GM23338 (cell line): ENCODE measurements at regions not wholly inside any gene's neighbourhood (a gene's known extent, or its start where the extent isn't known, plus 50 kb on each side); places are given as distances from the start of the nearest gene placed in this dataset.

Experiments used
- ATAC-seq: fragments of 200-7000 bp; cut with Tn5 transposase; 3 replicates; pipeline ENCODE4 v1.9.1; 2020
- DNase-seq: peaks from one replicate; pipeline ENCODE4 v3.0.0-alpha.2; 2015; ENCODE audit warnings: low spot score
- H2AFZ ChIP-seq: fragments of 200-600 bp; sonication (generic); 2 replicates; pipeline ENCODE4 v1.8.0; 2016; ENCODE audit warnings: antibody characterized with exemption, mild to moderate bottlenecking, moderate library complexity
- H3F3A ChIP-seq: fragments of 200-600 bp; sonication (generic); replicated peaks from 2 replicates; pipeline ENCODE4 v1.8.0; 2017; ENCODE audit warnings: antibody characterized with exemption, mixed run types, low read depth
- H3K27ac ChIP-seq: fragments of 200-600 bp; sonication (generic); 2 replicates; pipeline ENCODE4 v1.6.1; 2016; ENCODE audit warnings: low read depth
- H3K27me3 ChIP-seq: fragments of 200-600 bp; sonication (generic); 2 replicates; pipeline ENCODE4 v1.8.0; 2016; ENCODE audit warnings: mild to moderate bottlenecking, mixed run types, moderate library complexity; ENCODE audit not compliant: insufficient read depth
- H3K36me3 ChIP-seq: fragments of 200-600 bp; sonication (generic); 2 replicates; pipeline ENCODE4 v1.8.0; 2016; ENCODE audit warnings: mild to moderate bottlenecking; ENCODE audit not compliant: insufficient read depth
- H3K4me1 ChIP-seq: fragments of 200-600 bp; sonication (generic); 2 replicates; pipeline ENCODE4 v1.8.0; 2016; ENCODE audit warnings: mild to moderate bottlenecking, moderate library complexity; ENCODE audit not compliant: insufficient read depth
- H3K4me2 ChIP-seq: fragments of 200-600 bp; sonication (generic); 2 replicates; pipeline ENCODE4 v1.7.1; 2017; ENCODE audit warnings: mixed run types
- H3K4me3 ChIP-seq: fragments of 200-600 bp; sonication (generic); 2 replicates; pipeline ENCODE4 v1.6.1; 2016; ENCODE audit warnings: mixed run types
- H3K79me2 ChIP-seq: fragments of 200-600 bp; sonication (generic); replicated peaks from 2 replicates; pipeline ENCODE4 v1.8.0; 2017; ENCODE audit warnings: mild to moderate bottlenecking; ENCODE audit not compliant: insufficient read depth
- H3K9me2 ChIP-seq: fragments of 200-600 bp; sonication (generic); 2 replicates; pipeline ENCODE4 v1.8.0; 2017; ENCODE audit not compliant: insufficient read depth
- H4K20me1 ChIP-seq: fragments of 200-600 bp; sonication (generic); replicated peaks from 2 replicates; pipeline ENCODE4 v1.8.0; 2017; ENCODE audit warnings: mild to moderate bottlenecking; ENCODE audit not compliant: insufficient read depth
- H3K27ac Mint-ChIP-seq: 2 replicates; pipeline ENCODE4 v1.8.0; 2020; ENCODE audit warnings: inconsistent platforms, mild to moderate bottlenecking, moderate library complexity, mixed read lengths
- H3K27me3 Mint-ChIP-seq: 3 replicates; pipeline ENCODE4 v1.8.0; 2022; ENCODE audit warnings: low read depth, mild to moderate bottlenecking, moderate library complexity, mixed read lengths, inconsistent platforms; ENCODE audit not compliant: insufficient read depth, poor library complexity
- H3K36me3 Mint-ChIP-seq: 3 replicates; pipeline ENCODE4 v1.8.0; 2021; ENCODE audit warnings: low read depth, mild to moderate bottlenecking, inconsistent platforms, moderate library complexity, mixed read lengths
- H3K4me1 Mint-ChIP-seq: 3 replicates; pipeline ENCODE4 v1.8.0; 2020; ENCODE audit warnings: mild to moderate bottlenecking, inconsistent platforms, mixed read lengths
- H3K4me3 Mint-ChIP-seq: 3 replicates; pipeline ENCODE4 v1.8.0; 2021; ENCODE audit warnings: moderate library complexity, mild to moderate bottlenecking, inconsistent platforms, mixed read lengths
- H3K9me3 Mint-ChIP-seq: 3 replicates; pipeline ENCODE4 v1.8.0; 2020; ENCODE audit warnings: moderate library complexity, mild to moderate bottlenecking, inconsistent platforms, mixed read lengths
- CREB1 ChIP-seq: fragments of 250-450 bp; sonication (Bioruptor Pico); IDR thresholded peaks from 2 replicates; pipeline ENCODE4 v1.5.0; 2020; ENCODE audit warnings: low read depth, mild to moderate bottlenecking, moderate library complexity
- EZH2 ChIP-seq: fragments of 200-600 bp; sonication (generic); IDR thresholded peaks from one replicate; pipeline ENCODE4 v1.8.0; 2017; ENCODE audit warnings: antibody characterized with exemption, mild to moderate bottlenecking, low read depth; ENCODE audit not compliant: unreplicated experiment
- EZH2phosphoT487 ChIP-seq: fragments of 200-600 bp; sonication (generic); IDR thresholded peaks from one replicate; pipeline ENCODE4 v1.8.1; 2018; ENCODE audit warnings: antibody characterized with exemption; ENCODE audit not compliant: unreplicated experiment
- STAT1 ChIP-seq: IDR thresholded peaks from one replicate; pipeline ENCODE4 v1.6.1; 2016; ENCODE audit warnings: antibody characterized with exemption; ENCODE audit not compliant: unreplicated experiment
- ZNF114 ChIP-seq: fragments of 250-450 bp; sonication (Bioruptor Pico); IDR thresholded peaks from 2 replicates; pipeline ENCODE4 v1.5.0; 2020; ENCODE audit warnings: mild to moderate bottlenecking, moderate library complexity
- ZNF331 ChIP-seq: fragments of 250-450 bp; sonication (Bioruptor Pico); IDR thresholded peaks from 2 replicates; pipeline ENCODE4 v1.5.0; 2020; ENCODE audit warnings: low read depth, mild to moderate bottlenecking, moderate library complexity
- TF ChIP-seq, protein P1 (sequence below): IDR thresholded peaks from one replicate; pipeline ENCODE4 v1.6.1; 2018; ENCODE audit warnings: antibody characterized with exemption; ENCODE audit not compliant: unreplicated experiment
- TF ChIP-seq, protein P2 (sequence below): fragments of 250-450 bp; sonication (Bioruptor Pico); IDR thresholded peaks from 2 replicates; pipeline ENCODE4 v1.5.0; 2020; ENCODE audit warnings: mild to moderate bottlenecking, moderate library complexity
- TF ChIP-seq, protein P3 (sequence below): IDR thresholded peaks from 2 replicates; pipeline ENCODE4 v1.6.1; 2016; ENCODE audit warnings: antibody characterized with exemption

DNA sequence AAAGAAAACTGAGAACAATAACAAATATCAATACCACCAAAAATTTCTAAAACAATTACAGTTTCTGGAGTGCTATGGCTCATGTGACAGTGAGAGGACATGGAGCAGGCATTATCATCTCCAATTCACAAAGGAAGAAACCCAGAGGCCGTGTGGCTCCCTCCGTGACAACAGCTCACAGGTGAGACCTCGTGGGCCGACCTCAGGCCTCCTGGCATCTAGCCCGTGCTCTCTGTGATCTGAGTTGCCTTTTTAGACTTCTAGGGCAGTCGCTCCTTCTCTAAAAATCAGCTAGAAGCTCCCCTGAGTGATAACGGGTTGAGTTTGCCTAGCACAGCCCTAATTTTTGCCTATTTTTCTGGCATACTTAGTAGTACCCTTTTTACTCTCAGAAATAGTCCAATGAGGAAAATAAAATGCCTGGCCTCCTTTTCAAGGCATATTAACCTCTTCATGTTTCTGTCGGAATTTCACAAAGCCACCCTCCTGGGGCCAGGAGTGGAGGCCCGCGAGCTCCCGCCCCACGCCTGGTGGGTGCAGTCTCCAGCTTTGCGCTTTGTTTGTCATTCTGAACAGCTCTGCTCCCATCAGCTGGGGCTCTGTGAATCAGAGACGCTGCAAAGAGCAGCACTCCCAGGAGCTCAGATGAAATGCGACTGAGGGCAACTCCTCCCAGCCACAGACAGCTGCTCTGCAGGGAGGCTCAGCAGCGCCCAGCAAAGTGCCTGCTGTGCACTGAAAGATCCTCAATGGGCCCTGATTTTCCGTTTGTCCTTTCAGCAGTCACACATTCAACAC, 292.5 kb downstream of the UQCRFS1 start:
- no peaks in the 10 kb centered on the region for H3K79me2 ChIP-seq
- no peak overlapping the region for H3K4me3 Mint-ChIP-seq
- no peaks in the 10 kb centered on the region for H3K27me3 ChIP-seq
- H4K20me1 ChIP-seq, result no peaks in the 10 kb centered on the region
- H3K4me2 ChIP-seq, result peak overlapping the region; percentile 38; the same call in 1 of the 2 replicates
- TF ChIP-seq, protein P1, sequence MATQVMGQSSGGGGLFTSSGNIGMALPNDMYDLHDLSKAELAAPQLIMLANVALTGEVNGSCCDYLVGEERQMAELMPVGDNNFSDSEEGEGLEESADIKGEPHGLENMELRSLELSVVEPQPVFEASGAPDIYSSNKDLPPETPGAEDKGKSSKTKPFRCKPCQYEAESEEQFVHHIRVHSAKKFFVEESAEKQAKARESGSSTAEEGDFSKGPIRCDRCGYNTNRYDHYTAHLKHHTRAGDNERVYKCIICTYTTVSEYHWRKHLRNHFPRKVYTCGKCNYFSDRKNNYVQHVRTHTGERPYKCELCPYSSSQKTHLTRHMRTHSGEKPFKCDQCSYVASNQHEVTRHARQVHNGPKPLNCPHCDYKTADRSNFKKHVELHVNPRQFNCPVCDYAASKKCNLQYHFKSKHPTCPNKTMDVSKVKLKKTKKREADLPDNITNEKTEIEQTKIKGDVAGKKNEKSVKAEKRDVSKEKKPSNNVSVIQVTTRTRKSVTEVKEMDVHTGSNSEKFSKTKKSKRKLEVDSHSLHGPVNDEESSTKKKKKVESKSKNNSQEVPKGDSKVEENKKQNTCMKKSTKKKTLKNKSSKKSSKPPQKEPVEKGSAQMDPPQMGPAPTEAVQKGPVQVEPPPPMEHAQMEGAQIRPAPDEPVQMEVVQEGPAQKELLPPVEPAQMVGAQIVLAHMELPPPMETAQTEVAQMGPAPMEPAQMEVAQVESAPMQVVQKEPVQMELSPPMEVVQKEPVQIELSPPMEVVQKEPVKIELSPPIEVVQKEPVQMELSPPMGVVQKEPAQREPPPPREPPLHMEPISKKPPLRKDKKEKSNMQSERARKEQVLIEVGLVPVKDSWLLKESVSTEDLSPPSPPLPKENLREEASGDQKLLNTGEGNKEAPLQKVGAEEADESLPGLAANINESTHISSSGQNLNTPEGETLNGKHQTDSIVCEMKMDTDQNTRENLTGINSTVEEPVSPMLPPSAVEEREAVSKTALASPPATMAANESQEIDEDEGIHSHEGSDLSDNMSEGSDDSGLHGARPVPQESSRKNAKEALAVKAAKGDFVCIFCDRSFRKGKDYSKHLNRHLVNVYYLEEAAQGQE, result no peak
- TF ChIP-seq CREB1 (no peak), EZH2phosphoT487 (no peak), STAT1 (no peak), ZNF331 (CRISPR knock-in tag) (no peak)
- H3K4me1 Mint-ChIP-seq, result peaks cover 11% of the 10 kb centered on the region
- peak overlapping the region; percentile 98 for H2AFZ ChIP-seq
- peak; percentile 29 for DNase-seq
- H3F3A ChIP-seq, result no peaks in the 10 kb centered on the region
- ATAC-seq, result peak; percentile 95
- H3K9me2 ChIP-seq, result no peaks in the 10 kb centered on the region
- peaks cover 13% of the 10 kb centered on the region for H3K4me1 ChIP-seq
- no peaks in the 10 kb centered on the region for H3K9me3 Mint-ChIP-seq
- no peaks in the 10 kb centered on the region for H3K36me3 Mint-ChIP-seq
- no peak overlapping the region; the same call in 1 of the 2 replicates for H3K27ac Mint-ChIP-seq
- H3K4me3 ChIP-seq, result no peak overlapping the region
- H3K27ac ChIP-seq, result 0 out of 2 replicates have a peak overlapping the region, but pooled peaks have one; percentile 59
- no peaks in the 10 kb centered on the region for H3K36me3 ChIP-seq
- H3K27me3 Mint-ChIP-seq, result peaks cover 2% of the 10 kb centered on the region

DNA sequence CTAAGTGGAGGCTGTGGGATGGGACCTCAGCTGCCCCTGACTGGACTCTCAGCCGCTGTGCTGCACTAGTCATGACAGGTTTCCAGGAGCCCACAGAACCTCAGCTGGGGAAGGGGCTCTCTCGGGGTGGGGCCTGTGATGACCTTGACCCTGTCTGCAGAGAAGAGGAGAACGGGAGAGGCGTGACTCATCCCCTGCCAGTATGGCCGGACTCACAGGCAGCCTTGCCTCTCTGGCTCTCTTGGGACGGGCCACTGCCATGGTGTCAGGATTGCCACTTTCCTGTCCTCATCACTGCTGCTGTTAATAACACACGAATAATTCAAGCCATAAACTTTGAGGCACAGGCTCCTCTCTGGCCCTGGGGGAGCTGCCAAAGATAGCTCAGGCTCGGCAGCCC, 295.3 kb downstream of the UQCRFS1 start:
- ATAC-seq (no peak), DNase-seq (no peak)
- Histone ChIP-seq H3K79me2 (no peaks in the 10 kb centered on the region), H3K4me3 (no peak overlapping the region), H3K4me1 (peaks cover 13% of the 10 kb centered on the region), H3K9me2 (no peaks in the 10 kb centered on the region), H3K4me2 (no peak overlapping the region), H3F3A (no peaks in the 10 kb centered on the region), H4K20me1 (no peaks in the 10 kb centered on the region), H3K27ac (no peak overlapping the region), H3K27me3 (no peaks in the 10 kb centered on the region), H3K36me3 (no peaks in the 10 kb centered on the region), H2AFZ (no peak overlapping the region)
- no peak for TF ChIP-seq ZNF331 (CRISPR knock-in tag)
- TF ChIP-seq, protein P2, sequence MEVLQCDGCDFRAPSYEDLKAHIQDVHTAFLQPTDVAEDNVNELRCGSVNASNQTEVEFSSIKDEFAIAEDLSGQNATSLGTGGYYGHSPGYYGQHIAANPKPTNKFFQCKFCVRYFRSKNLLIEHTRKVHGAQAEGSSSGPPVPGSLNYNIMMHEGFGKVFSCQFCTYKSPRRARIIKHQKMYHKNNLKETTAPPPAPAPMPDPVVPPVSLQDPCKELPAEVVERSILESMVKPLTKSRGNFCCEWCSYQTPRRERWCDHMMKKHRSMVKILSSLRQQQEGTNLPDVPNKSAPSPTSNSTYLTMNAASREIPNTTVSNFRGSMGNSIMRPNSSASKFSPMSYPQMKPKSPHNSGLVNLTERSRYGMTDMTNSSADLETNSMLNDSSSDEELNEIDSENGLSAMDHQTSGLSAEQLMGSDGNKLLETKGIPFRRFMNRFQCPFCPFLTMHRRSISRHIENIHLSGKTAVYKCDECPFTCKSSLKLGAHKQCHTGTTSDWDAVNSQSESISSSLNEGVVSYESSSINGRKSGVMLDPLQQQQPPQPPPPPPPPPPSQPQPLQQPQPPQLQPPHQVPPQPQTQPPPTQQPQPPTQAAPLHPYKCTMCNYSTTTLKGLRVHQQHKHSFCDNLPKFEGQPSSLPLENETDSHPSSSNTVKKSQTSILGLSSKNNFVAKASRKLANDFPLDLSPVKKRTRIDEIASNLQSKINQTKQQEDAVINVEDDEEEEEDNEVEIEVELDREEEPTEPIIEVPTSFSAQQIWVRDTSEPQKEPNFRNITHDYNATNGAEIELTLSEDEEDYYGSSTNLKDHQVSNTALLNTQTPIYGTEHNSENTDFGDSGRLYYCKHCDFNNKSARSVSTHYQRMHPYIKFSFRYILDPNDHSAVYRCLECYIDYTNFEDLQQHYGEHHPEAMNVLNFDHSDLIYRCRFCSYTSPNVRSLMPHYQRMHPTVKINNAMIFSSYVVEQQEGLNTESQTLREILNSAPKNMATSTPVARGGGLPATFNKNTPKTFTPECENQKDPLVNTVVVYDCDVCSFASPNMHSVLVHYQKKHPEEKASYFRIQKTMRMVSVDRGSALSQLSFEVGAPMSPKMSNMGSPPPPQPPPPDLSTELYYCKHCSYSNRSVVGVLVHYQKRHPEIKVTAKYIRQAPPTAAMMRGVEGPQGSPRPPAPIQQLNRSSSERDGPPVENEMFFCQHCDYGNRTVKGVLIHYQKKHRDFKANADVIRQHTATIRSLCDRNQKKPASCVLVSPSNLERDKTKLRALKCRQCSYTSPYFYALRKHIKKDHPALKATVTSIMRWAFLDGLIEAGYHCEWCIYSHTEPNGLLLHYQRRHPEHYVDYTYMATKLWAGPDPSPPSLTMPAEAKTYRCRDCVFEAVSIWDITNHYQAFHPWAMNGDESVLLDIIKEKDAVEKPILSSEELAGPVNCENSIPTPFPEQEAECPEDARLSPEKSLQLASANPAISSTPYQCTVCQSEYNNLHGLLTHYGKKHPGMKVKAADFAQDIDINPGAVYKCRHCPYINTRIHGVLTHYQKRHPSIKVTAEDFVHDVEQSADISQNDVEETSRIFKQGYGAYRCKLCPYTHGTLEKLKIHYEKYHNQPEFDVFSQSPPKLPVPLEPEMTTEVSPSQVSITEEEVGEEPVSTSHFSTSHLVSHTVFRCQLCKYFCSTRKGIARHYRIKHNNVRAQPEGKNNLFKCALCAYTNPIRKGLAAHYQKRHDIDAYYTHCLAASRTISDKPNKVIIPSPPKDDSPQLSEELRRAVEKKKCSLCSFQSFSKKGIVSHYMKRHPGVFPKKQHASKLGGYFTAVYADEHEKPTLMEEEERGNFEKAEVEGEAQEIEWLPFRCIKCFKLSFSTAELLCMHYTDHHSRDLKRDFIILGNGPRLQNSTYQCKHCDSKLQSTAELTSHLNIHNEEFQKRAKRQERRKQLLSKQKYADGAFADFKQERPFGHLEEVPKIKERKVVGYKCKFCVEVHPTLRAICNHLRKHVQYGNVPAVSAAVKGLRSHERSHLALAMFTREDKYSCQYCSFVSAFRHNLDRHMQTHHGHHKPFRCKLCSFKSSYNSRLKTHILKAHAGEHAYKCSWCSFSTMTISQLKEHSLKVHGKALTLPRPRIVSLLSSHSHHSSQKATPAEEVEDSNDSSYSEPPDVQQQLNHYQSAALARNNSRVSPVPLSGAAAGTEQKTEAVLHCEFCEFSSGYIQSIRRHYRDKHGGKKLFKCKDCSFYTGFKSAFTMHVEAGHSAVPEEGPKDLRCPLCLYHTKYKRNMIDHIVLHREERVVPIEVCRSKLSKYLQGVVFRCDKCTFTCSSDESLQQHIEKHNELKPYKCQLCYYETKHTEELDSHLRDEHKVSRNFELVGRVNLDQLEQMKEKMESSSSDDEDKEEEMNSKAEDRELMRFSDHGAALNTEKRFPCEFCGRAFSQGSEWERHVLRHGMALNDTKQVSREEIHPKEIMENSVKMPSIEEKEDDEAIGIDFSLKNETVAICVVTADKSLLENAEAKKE (CRISPR knock-in tag), result no peak
- no peak for TF ChIP-seq EZH2phosphoT487
- no peak for TF ChIP-seq STAT1
- TF ChIP-seq ZNF114, result no peak
- TF ChIP-seq, protein P3, sequence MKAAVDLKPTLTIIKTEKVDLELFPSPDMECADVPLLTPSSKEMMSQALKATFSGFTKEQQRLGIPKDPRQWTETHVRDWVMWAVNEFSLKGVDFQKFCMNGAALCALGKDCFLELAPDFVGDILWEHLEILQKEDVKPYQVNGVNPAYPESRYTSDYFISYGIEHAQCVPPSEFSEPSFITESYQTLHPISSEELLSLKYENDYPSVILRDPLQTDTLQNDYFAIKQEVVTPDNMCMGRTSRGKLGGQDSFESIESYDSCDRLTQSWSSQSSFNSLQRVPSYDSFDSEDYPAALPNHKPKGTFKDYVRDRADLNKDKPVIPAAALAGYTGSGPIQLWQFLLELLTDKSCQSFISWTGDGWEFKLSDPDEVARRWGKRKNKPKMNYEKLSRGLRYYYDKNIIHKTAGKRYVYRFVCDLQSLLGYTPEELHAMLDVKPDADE, result no peak
- TF ChIP-seq EZH2, result no peak
- H3K4me1 Mint-ChIP-seq, result peaks cover 11% of the 10 kb centered on the region
- H3K27ac Mint-ChIP-seq, result no peak overlapping the region
- no peak overlapping the region for H3K4me3 Mint-ChIP-seq
- H3K27me3 Mint-ChIP-seq, result peaks cover 2% of the 10 kb centered on the region
- no peaks in the 10 kb centered on the region; the same call in 2 of the 3 replicates for H3K9me3 Mint-ChIP-seq
- H3K36me3 Mint-ChIP-seq, result no peaks in the 10 kb centered on the region
